Muscle of arm (tissue), 1 donor: ENCODE measurements at regions not wholly inside any gene's neighbourhood (a gene's known extent, or its start where the extent isn't known, plus 50 kb on each side); places are given as distances from the start of the nearest gene placed in this dataset.
"Not testable (repeated sequence)": the region's sequence is repeated elsewhere in the genome, so short reads cannot be mapped to it uniquely, and the experiment has no call there.

Experiments
- DNase-seq: peaks from one replicate; pipeline ENCODE4 v3.0.0-alpha.2; 2013

GRCh38 chr1:70819231-70819630 is 228.4 kb downstream of the PTGER3 start:
- no peak for DNase-seq

DNA sequence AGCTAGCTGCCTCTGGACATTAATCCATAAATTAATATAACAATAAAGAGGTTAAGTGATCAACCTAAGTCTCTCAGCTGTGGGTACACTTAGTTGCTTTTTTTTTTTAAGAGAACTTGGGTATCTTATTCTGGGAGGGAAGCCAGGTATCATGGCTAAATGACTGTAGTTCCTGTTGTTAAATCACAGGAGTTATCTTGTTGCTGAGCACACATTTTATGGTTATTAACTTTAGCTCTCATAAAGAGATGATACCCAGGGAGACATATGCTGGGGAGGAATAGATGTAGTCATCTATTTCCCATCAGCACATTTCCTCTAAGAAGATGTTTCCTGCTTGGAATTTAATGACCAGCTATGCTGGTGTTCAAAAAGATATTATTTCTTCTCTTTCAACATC is 227.8 kb downstream of the PTGER3 start:
- DNase-seq, result no peak

- no peak for DNase-seq
These were observed 227.2 kb downstream of the PTGER3 start for GRCh38 chr1:70820396-70820795.

GRCh38 chr1:70820995-70821394 is 226.6 kb downstream of the PTGER3 start:
- DNase-seq, result no peak

DNA sequence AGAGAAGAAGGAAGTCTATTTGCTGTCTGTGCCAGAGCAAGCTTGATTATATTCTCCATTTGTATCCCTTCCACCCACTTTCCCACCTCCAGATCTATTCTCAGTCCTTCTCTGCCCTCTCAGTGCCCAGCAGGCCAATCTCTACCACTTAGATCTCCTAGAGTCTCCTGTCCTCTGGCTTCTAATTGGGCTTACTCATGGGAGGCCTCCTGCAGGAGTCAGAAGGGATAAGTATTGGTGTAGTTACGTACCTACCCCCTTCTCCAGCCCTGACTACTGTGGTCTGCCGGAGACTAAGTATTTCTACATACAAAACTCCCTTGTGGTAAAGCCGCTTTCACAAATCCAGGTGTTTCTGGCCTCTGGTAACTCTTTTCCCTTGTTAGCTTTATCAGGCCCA is 221.2 kb downstream of the PTGER3 start:
- no peak for DNase-seq

DNA sequence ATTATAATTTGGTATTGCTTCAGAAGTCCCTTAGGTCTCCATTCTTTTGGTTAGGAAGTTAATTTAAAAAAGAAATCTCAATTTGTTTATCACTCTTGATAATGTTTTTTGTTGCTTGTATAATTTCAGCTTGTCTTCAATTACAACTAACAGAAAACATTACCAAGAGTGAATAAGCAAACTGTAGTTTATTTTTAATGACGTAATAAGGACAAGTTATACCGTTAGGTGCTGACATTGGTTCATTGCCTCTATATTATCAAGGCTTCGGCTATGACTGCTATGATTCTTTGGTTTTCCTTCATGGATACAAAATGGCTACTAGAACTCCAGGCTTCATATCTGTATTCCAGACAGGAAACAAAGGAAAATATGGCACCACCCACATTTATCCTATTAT is 220.6 kb downstream of the PTGER3 start:
- DNase-seq, result no peak

- no peak for DNase-seq
These were observed 219.4 kb downstream of the PTGER3 start for GRCh38 chr1:70828177-70828576.

DNA sequence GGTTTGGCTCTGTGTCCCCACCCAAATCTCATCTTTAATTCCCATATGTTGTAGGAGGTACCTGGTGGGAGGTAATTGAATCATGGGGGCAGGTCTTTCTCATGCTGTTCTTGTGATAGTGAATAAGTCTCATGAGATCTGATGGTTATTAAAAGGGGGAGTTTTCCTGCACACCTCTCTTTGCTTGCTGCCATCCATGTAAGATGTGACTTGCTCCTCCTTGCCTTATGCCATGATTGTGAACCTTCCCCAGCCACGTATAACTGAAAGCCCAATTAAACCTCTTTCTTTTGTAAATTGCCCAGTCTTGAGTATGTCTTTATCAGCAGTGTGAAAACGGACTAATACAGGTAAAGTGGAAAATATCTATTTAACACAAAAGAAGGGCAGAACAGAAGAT is 213.3 kb downstream of the PTGER3 start:
- not testable (repeated sequence) for DNase-seq

GRCh38 chr1:70836456-70836855 is 211.2 kb downstream of the PTGER3 start:
- no peak for DNase-seq

DNA sequence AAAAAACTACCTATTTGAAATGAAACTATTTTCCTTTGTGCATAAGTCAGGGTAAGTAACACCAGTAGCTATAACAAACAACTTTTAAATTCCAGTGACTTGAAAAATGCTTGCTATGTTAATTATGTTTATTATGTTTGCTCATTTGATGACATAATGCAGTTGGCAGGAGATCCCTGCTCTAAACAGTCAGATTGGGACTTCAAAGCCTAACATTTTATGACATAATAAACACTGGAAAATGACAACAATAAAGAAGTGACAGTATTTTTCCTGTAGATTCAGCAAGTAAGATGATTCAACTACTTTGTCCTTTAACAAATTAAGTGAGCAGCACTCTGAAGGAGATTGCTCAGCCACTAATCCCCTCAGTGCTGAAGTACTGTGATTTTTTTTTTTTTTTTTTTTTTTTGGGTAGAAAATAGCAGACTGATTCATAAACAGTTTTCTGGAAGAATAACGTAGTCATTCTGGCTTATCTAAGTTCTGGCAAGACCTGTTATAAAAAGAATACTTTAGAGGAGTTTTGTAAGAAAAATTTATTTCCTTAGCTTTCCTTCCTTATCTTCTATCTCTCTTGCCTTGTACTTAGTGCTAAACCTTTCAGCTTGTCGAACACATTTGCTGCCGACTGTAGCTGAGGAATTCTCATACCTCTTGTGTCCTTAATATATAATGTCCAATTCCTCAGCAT is 207.2 kb downstream of the PTGER3 start:
- no peak for DNase-seq

DNA sequence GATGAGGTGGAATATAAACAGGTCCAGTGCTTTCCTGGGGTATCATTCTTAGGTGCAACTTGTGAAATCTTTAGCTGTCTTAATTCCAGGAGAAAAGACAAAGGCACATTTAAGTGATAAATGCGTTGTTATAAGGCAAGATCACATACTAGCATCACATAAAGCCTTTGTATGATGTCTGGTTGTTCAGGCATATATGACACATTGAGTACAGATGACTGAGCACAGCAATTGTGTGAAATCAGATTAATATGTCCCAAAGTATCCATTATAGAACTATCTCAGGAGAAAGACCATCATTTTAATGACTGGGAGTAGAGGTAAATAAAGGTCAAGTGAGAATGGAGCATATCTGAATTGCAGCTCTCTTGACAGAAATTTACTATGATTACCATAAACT is 205.1 kb downstream of the PTGER3 start:
- no peak for DNase-seq

- no peak for DNase-seq
These were observed 204.2 kb downstream of the PTGER3 start for GRCh38 chr1:70843452-70843851.

DNA sequence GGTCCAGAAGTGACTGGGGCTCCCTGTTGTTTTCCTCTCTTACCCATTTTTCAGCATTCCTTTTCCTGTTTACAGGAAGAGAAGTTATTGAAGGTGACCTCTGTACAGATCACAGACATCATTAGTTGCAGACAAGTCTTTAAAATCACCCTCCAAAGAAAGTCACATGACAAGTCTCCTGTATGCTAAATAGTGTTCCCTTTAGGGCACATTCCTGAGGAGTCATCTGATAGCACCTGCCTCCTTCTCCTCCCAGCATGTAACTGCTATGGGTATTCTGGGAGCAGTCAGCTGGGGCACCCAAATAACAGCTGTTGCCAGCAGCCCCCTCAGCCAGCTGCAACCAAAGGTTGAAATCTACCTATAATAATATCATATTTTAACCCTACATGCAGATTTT is 200.6 kb downstream of the PTGER3 start:
- no peak for DNase-seq

DNA sequence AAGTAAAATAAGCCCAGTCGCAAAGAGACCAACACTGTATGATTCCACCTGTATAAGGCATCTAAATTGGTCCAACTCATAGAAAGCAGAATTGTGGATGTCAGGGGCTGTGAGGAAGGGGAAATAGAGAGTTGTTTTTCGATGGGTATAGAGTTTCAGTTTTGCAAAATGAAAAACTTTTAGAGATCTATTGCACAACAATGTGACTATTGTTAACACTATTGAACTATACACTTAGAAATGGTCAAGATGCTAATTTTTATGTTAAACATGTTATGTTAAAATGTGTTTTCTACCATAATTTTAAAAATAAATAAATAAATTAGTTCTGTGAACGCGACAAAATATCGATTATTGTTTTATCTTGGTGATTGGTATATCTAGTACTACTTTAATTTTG is 192.4 kb downstream of the PTGER3 start:
- no peak for DNase-seq

DNA sequence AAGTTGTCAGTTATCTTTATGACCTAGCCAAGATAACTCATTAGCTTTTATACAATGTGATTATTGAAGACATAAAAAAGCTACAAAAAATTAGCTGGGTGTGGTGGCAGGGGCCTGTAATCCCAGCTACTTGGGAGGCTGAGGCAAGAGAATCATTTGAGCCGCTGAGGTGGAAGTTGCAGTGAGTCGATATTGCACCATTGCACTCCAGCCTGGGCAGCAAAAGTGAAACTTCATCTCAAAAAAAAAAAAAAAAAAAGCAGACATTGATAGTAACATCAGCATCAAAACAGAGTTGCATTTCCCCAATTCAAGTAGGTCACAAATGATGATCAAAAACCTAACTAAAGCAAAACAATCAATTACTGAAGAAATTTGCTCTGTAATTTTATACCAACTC is 191.4 kb downstream of the PTGER3 start:
- no peak for DNase-seq

DNA sequence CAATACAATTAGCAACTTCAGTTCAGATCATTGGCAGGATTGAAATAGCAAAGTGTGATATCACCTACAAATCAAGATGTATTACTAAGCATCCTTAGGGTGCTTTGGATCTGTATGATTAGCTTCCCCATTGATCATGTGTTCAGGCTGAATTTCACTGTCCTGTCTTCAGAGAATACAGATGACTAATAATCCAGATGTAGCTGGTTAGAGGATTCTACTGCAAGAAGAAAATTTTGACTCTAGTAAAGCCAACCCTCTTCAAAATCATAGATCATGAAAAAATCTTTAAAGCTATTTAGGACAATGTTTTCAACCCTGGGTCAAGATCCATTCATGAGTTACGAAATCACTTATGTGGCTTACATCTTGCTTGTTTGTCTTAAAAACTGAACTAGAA is 184.4 kb downstream of the PTGER3 start:
- no peak for DNase-seq

GRCh38 chr1:70864302-70864701 is 183.3 kb downstream of the PTGER3 start:
- DNase-seq, result no peak

DNA sequence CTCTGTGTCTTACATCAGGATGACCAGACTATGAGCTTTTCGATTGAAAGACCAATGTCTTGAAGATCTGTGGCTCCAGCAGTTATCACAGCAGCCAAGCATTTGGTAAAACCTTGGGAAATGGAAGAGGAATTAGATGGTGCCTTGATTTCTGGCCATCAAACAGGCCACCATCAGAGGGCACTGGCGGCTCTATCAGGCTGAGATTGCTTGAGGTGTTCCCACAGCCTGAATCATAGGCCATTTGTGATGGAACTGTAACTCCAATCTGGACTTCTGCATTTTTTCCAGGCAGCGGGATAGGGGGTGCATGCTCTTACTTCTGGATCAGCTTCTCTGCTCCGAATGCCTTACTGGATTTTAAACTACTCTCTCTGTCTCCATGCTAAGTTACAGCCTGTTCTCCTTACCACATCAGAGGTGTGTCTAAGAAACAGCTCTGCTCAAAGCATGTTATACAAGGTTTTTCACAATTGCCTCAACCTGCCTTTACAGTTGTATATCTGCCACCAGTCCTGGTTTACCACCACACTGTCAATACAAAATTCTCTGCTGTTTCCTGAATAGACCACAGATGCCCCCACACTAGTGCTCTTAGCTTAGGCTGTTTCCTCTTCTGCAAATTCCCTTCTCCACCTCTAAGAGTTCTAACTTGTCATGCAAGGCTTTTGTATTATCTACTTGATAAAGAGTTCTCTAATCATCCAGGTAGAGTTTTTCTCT is 180.9 kb downstream of the PTGER3 start:
- DNase-seq, result no peak

DNA sequence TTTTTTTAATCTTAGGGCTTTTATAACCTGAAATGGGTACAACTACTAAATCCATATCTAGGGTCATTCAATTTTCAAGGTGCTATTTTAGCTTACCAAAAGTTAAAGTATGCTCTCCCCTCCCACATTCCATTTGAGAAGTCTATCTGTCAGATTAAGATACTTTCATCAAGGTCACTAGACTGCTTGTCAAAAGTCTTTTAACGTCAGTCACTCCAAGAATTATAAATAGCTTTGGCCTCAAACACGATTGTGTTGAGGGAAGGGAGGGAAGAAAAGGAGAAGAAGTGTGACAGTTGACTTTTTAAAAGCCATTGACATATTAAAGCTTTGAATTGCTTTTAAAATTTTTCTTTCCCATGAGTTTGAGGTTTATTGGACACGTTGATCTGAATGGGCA is 175.8 kb downstream of the PTGER3 start:
- no peak for DNase-seq

GRCh38 chr1:70874063-70874462 is 173.6 kb downstream of the PTGER3 start:
- no peak for DNase-seq

GRCh38 chr1:70874818-70875217 is 172.8 kb downstream of the PTGER3 start:
- DNase-seq, result no peak

GRCh38 chr1:70877343-70877742 is 170.3 kb downstream of the PTGER3 start:
- DNase-seq, result no peak

- DNase-seq, result no peak
These were observed 159.7 kb downstream of the PTGER3 start for GRCh38 chr1:70887936-70888335.

- no peak for DNase-seq
These were observed 158.9 kb downstream of the PTGER3 start for GRCh38 chr1:70888722-70889121.
